HG02938 (cell line): ENCODE measurements at regions not wholly inside any gene's neighbourhood (a gene's known extent, or its start where the extent isn't known, plus 50 kb on each side); places are given as distances from the start of the nearest gene placed in this dataset.
A peak's percentile ranks its signal among the peaks of the same experiment; 100 is the strongest.
"Not testable (repeated sequence)": the region's sequence is repeated elsewhere in the genome, so short reads cannot be mapped to it uniquely, and the experiment has no call there.

Experiments
- ATAC-seq: cut with Tn5 transposase; IDR thresholded peaks from one replicate; pipeline ENCODE4 v1.9.1; 2021; ENCODE audit warnings: mild to moderate bottlenecking, moderate library complexity; ENCODE audit not compliant: unreplicated experiment

DNA sequence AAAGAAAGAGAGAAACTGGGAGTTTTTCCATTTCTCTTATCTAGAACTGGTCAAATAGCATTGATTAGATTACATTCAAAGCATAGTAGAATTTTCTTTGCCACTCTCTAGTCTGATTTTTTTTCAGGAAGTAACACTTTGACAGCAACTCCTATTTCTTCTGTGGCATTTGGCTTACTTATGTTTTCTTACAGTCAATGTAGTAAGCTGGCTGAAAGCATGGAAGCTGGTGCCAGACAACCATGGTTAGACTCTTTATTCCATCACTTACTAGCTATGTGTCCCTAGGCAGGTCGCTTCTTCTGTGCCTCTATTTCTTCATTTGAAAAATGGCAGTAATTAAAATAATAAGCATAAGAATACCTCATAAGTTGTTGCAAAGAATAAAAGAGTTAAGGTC, 54.2 kb upstream of the OPRM1 start:
- ATAC-seq: no peak

DNA sequence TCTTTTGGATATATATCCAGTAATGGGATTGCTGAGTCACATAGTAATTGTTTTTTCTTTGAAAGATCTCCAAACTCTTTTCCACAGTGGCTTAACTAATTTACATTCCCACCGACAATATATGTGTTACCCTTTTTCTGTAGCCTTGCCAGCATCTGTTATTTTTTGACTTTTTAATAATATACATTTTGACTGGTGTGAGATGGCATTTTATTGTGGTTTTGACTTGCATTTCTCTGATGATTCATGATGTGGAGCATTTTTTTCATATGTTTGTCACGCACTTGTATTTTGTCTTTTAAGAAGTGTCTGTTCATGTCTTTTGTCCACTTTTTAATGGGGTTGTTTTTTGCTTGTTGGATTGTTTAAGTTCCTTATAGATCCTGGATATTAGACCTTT, 58.9 kb upstream of the OPRM1 start:
- no peak for ATAC-seq

DNA sequence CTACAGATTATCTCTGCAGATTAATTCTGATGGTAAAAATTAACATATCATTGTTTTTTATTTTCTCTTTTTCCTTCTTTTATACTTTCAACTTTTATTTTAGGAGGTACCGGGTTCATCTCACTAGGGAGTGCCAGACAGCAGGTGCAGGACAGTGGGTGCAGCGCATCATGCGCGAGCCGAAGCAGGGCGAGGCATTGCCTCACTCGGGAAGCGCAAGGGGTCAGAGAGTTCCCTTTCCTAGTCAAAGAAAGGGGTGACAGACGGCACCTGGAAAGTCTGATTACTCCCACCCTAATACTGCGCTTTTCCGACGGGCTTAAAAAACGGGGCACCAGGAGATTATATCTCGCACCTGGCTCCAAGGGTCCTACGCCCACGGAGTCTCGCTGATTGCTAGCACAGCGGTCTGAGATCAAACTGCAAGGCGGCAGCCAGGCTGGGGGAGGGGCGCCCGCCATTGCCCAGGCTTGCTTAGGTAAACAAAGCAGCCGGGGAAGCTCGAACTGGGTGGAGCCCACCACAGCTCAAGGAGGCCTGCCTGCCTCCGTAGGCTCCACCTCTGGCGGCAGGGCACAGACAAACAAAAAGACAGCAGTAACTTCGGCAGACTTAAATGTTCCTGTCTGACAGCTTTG, 60.0 kb upstream of the OPRM1 start:
- ATAC-seq: not testable (repeated sequence)

DNA sequence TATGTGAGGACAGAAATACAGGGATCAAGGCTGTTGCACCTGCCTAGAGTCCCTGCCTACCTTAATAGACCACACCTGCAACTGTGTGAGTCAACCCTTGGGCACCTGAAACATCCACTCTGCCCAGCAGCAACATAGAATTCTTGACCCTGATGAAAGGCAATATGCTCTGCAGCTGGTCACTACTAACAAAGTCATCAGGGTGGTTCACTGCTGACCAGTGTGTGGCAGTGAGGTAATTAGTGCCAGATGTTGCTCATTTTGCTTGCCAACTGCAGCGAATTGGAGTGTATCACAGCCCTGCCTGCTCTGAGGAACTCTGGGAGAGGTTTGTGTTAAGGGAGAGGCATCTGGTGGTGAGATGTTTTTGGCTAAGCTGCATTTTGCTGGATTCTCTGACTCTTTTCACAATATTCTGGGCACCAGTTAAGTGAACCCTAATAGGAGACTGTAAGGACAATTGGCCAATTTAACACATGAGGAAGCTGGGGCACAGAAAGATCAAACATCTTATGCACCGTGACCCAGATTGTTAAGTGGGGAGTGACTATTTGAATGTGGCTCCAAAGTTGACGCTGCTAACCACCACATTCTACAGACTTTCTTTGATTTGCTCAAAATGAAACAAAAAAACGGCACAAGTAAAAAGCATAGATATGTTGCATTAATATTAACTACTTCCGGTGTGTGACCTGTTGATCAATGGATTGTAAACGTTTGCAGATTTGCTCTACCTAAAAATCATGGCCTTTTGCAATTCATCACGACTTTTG, 61.9 kb upstream of the OPRM1 start:
- no peak for ATAC-seq

DNA sequence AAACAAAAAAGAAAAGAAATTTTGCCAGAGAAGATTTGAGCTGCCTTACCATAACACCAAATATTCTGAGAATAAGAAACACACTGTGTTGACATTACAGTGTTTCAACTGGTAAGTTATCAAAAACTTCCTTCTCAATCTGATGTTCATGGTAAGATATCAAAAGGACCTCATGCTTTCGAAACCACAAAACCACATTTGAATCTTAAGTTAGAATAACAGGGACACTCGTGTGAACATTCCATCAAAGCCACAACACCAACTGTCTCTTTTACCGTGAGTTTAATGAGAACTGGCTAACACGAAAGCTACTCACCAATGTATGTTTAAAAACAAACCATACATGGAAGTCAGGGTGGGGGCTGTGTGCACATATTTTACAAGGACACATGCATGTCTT, 73.0 kb upstream of the OPRM1 start:
- ATAC-seq: no peak

DNA sequence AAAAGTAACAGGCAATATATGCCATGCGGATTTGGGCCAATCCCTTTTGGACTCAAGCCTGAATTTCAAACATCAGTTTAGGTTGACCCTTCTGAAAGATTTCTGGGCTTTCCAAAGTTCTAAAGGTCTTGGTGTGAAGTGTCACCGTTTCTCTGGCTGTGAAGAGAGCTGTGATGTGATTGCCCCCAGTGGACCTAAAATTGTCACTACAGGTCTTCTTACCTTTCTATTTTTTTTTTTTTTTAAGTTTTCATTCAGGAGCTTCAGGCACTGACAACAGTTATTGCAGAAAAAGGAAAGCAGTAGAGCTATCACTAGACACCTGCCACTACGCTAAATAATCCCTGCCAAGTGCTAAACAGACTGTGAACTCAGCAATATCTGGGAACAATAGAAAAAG, 75.7 kb upstream of the OPRM1 start:
- ATAC-seq: no peak

DNA sequence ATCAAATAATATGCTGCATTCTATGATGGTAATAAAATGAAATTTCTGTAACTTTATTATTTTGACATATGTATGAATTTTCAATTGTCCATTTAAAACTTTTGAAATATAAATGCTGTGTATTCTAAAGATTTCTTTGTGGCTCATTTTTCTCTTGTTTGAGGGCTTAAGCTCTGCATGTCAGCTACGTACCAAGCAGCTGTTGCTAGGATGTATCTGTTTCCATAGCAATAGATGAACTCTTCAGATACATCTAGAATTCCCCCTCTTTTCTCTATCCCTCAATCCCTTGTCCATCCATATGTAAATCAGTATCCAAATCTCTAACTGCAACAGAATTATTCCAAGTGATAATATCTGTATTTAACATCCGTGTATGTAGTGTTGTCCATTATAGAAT, 76.5 kb upstream of the OPRM1 start:
- ATAC-seq: no peak

DNA sequence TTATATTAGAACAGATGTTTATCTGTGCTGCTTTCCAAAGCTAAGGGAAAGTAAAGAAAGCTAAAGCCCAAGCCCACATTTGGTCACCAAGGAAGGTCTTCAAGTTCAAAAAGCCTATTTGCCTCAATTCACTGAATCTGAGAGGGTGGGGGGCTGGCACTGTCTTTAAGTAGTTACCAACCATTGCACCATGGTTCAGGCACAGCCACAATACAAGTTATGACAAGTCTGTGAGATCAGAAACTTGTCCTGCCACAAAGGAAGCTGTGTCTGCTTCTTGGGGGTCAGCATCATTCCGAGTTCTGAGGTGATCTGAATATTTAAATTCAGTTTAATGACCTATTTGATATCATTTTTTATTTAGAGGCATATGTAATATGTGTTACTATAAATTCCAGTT, 78.3 kb upstream of the OPRM1 start:
- ATAC-seq: no peak

DNA sequence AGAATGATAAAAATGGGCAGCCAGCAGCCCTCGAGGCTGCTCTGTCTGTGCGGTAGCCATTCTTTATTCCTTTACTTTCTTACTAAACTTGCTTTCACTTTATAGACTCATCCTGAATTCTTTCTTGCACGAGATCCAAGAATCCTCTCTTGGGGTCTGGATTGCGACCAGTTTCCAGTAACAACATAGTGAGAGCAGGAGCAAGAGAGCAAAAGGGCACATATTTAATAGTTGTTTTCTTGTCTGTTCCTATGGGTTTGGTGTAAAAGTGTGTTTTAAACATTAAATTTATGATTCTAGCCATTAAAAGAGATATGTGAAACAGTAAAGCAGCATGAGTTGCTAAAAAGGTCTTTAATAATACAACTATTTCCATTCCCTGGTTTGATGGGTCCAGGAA, 78.8 kb upstream of the OPRM1 start:
- ATAC-seq: no peak

DNA sequence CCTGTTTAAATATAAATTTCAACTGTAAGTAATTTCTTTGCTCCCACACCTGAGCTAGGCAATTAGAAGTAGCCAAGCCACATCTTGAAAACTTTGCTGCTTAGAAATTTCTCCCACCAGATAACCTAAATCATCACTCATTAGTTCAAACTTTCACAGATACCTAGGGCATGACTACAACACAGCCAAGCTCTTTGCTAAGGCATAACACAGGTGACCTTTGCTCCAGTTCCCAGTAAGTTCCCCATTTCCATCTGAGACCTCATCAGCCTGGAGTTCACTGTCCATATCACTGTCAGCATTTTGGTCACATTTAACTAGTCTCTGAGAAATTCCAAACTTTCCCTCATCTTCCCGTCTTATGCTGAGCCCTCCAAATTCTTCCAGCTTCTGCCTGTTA, 79.8 kb upstream of the OPRM1 start:
- no peak for ATAC-seq

DNA sequence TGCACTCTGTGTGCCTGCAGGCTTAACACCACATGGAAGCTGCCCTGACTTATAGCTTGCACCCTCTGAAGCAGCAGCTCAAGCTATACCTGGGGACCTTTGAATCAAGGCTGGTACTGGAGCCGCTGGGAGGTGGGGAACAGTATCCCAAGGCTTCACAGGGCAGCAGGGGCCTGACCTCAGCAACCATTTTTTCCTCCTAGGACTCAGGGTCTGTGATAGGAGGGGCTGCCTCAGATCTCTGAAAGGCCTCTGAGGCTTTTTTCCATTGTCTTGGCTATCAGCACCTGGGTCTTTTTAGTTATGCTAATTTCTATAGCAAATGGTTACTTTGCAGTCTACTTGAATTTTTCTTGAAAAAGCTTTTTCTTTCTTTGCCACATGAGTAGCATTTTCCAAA, 80.2 kb upstream of the OPRM1 start:
- ATAC-seq: no peak

DNA sequence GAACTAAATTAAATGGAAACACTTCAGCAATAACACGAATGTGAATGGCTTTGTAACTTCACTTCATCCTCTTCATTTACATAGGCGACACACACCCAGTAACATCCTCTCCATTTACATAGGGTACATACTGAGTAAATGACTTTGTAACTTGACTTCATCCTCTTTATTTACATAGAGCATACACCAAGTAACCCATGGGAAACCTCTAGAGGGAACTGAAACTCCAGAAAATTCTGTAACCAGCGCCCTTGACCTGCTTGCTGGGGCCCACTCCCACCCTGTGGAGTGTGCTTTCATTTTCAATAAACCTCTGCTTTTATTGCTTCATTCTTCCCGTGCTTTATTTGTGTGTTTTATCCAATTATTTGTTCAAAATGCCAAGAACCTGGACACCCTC, 81.6 kb upstream of the OPRM1 start:
- ATAC-seq: peak; percentile 81

DNA sequence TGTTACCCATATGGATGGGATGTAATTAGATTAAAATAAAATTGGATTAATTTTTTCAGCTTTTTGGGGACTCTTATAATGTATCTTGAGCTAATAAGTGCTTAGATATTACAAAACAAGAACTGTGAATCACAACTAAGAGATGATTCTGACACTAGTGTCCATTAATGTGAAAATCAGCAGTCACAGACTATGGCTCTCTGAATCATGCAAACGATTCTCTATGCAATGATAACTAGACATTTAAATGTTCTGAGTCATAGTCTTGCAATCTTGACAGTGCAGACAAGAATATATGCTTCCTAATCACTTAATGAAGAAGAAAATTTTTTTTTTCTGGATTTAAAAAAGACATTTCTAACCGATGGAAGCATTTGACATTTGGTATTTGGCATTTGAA, 82.2 kb upstream of the OPRM1 start:
- no peak for ATAC-seq

DNA sequence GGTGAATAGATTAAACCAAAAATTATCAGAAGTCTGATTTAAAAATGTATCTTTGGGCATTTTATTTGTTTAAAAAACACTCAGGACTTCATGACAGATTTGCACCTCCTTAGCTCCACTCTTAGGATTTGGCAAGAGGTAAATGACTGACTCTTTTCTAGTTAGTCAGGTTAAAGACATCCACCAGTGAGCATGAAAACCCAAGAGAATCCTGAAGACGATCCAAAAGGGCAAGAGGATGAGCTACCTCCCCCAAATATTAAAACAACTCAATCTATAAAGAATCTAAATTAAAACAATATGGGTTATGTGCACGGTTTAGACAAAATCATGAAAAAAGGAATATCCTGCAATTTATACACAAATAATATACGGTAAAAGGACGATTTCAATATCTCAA, 89.4 kb upstream of the OPRM1 start:
- ATAC-seq: no peak

DNA sequence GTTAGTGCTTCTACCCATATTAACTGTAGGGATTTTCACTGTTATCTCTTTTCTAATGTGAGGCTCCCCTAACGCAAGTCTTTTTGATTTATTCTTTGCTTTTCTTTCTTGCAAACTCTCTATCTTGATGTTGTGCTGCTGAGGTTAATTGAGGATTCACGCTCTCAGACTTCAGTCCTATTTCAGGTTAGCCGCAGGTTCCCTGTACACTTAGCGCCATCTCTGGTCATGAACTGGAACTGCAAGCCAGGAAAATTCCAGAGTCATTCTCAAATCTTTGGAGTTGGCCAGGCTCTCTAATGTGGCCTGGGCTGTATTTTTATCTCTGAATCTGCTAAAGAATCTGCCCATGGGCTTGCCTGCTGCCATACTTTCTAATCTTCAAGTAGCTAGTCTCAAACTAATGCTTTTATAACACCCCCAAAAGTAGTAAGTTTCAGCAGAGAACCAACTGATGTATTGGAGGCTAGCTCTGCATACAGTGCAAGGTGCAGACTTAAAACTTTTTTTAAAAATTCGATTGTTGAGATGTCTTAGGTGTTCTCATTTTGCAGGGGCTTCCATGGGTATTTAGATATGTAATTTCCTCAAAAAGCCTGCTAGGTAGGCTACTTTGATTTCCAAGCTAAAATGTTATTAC, 91.1 kb upstream of the OPRM1 start:
- ATAC-seq: peak; percentile 47

DNA sequence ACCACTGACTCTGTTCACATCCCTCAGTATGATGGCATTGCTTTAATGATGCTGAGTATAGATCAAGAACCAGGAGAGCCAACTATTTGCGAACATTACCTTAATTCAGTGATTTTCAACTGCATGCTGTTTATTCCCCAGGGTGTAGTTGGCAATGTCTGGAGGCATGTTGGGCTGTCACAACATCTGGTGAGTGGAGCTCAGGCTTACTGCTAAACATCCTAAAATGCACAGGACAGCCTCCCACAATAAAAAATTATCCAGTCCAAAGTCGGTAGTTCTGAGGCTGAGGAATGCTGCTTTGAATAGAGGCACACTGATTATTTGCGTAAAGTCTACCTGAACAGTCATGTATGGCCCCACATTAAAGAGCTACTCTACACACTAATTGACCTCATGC, 94.8 kb upstream of the OPRM1 start:
- no peak for ATAC-seq

DNA sequence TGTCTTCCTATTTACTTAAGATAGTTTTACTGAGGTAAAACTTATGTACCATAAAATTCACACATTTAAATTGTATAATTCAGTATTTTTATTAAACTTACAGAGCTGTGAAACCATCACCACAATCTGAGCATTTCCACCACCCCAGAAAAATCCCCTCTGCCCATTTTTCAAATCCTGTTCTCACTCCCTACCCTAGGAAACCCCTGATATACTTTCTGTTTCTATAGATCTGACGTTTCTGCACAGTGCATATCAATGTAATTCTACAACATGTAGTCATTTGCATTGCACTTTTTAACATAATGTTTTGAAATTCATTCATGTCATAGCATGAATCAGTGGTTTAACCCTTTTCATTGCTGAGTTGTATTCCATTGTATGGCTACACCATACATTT, 96.7 kb upstream of the OPRM1 start:
- ATAC-seq: peak; percentile 59

DNA sequence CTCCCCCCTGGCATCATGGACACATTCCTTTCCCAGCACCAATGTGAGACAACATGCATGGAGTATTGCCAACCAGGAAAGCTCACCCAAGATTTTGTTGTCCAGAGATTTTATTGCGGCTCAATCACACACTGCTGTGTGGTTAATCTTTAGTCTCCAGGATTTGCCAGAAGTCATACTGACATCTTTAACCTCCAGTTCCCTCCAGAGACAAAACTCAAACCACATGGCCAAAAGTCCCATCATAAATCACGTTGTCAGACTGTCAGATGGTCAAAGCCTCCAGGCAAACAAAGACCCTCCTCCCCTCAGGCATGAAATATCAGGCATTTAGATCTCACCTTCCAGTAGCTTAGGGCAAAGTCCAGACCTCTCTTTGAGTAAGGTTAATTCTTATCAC, 97.3 kb upstream of the OPRM1 start:
- no peak for ATAC-seq

DNA sequence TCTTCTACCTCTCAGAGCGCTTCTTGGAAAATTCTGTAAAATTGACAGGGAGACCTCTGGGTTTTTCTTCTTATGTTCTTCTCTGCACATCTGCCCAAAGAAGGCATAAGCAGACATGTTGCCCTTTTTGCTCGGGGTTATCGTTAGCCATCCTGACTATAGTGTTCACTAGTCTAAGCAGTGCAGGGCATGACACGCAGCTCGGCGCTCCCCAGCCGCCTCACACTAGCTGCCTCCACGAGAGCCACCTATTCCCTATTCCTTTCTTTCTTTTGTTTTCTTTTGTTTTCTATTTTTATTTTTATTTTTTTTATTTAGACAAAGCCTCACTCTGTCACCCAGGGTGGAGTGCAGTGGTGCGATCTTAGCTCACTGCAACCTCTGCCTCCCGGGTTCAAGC, 100.2 kb upstream of the OPRM1 start:
- no peak for ATAC-seq

DNA sequence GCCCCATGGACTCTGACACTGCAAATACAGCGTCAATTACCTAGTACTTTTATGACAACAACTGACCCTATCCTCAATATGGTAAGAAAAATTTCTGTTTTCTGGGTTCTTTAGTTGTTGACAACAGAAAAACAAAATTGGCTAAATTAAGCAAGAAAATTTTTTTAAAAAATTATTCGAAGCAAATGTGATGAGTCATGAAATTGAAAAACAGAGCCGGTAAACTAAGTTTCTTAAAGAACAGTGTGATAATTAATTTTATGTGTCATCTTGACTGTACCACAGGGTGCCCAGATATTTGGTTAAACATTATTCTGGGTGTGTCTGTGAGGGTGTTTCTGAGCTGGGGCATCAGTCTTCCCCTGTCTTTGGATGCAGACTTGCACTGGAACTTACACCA, 107.6 kb upstream of the OPRM1 start:
- no peak for ATAC-seq

DNA sequence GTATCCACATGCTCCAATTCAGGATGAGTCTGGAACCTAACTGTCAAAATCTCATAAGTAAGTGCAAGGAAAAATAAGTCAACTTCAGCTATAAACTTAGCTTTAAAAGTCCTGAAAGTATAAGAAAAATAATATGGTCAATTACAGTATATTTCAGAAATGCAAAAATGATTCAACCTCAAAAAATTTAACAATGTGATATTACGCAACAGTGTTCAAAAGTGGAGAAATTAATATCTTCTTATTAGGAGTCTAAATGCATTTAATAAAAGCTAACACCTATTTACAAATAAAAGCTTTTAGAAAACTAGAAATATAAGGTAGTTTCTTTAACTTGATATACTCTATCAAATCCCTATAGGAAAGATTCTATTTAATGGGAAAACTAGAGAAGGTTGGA, 111.2 kb upstream of the OPRM1 start:
- no peak for ATAC-seq

DNA sequence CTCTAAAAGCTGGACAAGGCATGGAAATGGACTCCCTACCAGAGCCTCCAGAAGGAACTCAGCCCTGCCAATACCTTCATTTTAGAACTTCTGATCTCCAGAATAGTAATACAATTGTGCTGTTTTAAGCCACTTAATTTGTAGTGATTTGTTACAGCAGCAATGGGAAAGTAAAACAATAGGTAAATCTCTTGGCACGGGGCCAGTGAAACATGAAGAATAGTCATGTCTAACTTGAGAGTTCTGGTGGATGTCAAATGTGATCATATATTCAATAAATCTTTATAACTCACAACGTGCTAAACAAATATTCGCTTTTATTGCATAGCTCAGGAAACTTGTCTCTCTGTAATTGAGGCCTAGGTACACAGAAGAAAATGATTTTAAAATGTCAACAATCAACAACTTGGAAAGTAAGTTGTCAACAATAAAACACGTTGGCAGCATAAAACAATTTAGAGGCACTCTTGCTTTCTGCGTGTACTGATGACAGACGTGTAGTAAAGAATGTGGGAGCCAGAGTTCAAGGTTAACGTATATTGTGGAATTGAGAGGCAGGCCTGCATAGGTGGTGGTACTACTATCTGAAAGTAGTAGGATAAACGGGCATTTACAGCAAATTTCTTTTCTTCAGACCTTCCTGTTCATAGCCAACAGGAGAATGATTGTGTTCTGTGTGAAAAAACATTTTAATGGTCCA, 140.5 kb upstream of the OPRM1 start:
- no peak for ATAC-seq
